HepG2 (cell line): ENCODE measurements at regions not wholly inside any gene's neighbourhood (a gene's known extent, or its start where the extent isn't known, plus 50 kb on each side); places are given as distances from the start of the nearest gene placed in this dataset.

Experiments used
- ATAC-seq: fragments of 200-7000 bp; cut with Tn5 transposase; 3 replicates; pipeline ENCODE4 v1.9.1; 2020; ENCODE audit warnings: mild to moderate bottlenecking, moderate library complexity
- BruUV-seq: library from RNA; stranded (reverse); fragments of 400-500 nt; replicated peaks from 2 replicates; lab custom pipeline; 2021; lab: Mats Ljungman, UMichigan
- CTCF ChIA-PET: fragments of 300-600 bp; formaldehyde crosslinking; extraction: SDS; loops from one replicate; lab custom pipeline; 2021; ENCODE audit warnings: low total read pairs, inconsistent platforms, low intra/inter-chr PET ratio; lab: Yijun Ruan, JAX
- POLR2A ChIA-PET: fragments of 350-600 bp; sonication (Branson Sonifier 250); formaldehyde crosslinking; loops from one replicate; lab custom pipeline; 2020; ENCODE audit warnings: antibody characterized with exemption, inconsistent platforms; lab: Yijun Ruan, JAX
- DNase-seq: peaks from one replicate; pipeline ENCODE4 v3.0.0-alpha.2; 2015; ENCODE audit warnings: low spot score
- FAIRE-seq: peaks from 3 replicates; lab custom pipeline; 2011; peaks lifted over from hg19 to GRCh38; lab: Jason Lieb, UNC
- H2AFZ ChIP-seq: one replicate; pipeline ENCODE4 v1.6.1; 2011; ENCODE audit warnings: low read length, inconsistent platforms
- H3K27ac ChIP-seq: fragments of 300-600 bp; 3 replicates; pipeline ENCODE4 v1.8.0; 2011; ENCODE audit warnings: mixed run types, mild to moderate bottlenecking, mixed read lengths, low read length, inconsistent platforms; ENCODE audit not compliant: insufficient read depth; ENCODE audit errors: extremely low read length
- H3K27me3 ChIP-seq, 2 experiments: fragments of 200-600 bp in 1 of 2; 2 replicates in 1 of 2; 3 replicates in 1 of 2; pipeline versions ENCODE4 v1.6.0 to v1.8.0; 2011; ENCODE audit warnings: low read length in 2 of 2, mild to moderate bottlenecking in 2 of 2, moderate library complexity in 2 of 2, inconsistent platforms in 1 of 2; ENCODE audit not compliant: insufficient read depth in 2 of 2, control insufficient read depth in 1 of 2
- H3K36me3 ChIP-seq, 2 experiments: fragments of 200-600 bp in 1 of 2; replicated peaks in 1 of 2; 2 replicates in 1 of 2; 3 replicates in 1 of 2; pipeline versions ENCODE4 v1.5.1 to v1.8.0; 2011; ENCODE audit warnings: low read length in 2 of 2, inconsistent platforms in 1 of 2; ENCODE audit not compliant: insufficient read depth in 2 of 2, control insufficient read depth in 1 of 2
- H3K4me1 ChIP-seq: 2 replicates; pipeline ENCODE4 v1.5.1; 2012; ENCODE audit warnings: low read length, inconsistent platforms; ENCODE audit not compliant: insufficient read depth
- H3K4me2 ChIP-seq: 2 replicates; pipeline ENCODE4 v1.6.0; 2011; ENCODE audit warnings: low read depth, low read length, inconsistent platforms
- H3K4me3 ChIP-seq, 3 experiments: fragments of 200-600 bp in 1 of 3; sonication (generic), shearing (Covaris generic) in 1 of 3; replicated peaks in 1 of 3; 2 replicates each; pipeline ENCODE4 v1.5.1; 2011 to 2016; ENCODE audit warnings: low read length in 3 of 3, inconsistent platforms in 2 of 3, low read depth in 2 of 3, mild to moderate bottlenecking in 2 of 3, control low read depth in 1 of 3, mixed read lengths in 1 of 3; ENCODE audit not compliant: insufficient read depth in 1 of 3
- H3K79me2 ChIP-seq: one replicate; pipeline ENCODE4 v1.6.1; 2011; ENCODE audit warnings: low read length, inconsistent platforms; ENCODE audit not compliant: insufficient read depth
- H3K9ac ChIP-seq: 2 replicates; pipeline ENCODE4 v1.6.0; 2011; ENCODE audit warnings: mild to moderate bottlenecking, low read depth, low read length, inconsistent platforms; ENCODE audit not compliant: insufficient read depth
- H3K9me3 ChIP-seq: 2 replicates; pipeline ENCODE4 v1.5.1; 2012; ENCODE audit warnings: mild to moderate bottlenecking, low read length
- H4K20me1 ChIP-seq: 2 replicates; pipeline ENCODE4 v1.6.0; 2011; ENCODE audit warnings: inconsistent platforms, mild to moderate bottlenecking, low read length, moderate library complexity; ENCODE audit not compliant: insufficient read depth
- EHMT2 ChIP-seq: fragments of 200-600 bp; sonication (generic); IDR thresholded peaks from 2 replicates; pipeline ENCODE4 v1.7.0; 2017; ENCODE audit warnings: antibody characterized with exemption, low read depth, low read length, borderline replicate concordance
- GFI1 ChIP-seq: sonication (generic); formaldehyde crosslinking; IDR thresholded peaks from 2 replicates; pipeline ENCODE4 v1.5.0; 2020; ENCODE audit warnings: missing genetic modification reagents, mild to moderate bottlenecking, borderline replicate concordance
- JUN ChIP-seq: sonication (generic); formaldehyde crosslinking; IDR thresholded peaks from 2 replicates; pipeline ENCODE4 v1.4.0; 2020; ENCODE audit warnings: mild to moderate bottlenecking, missing genetic modification reagents
- JUND ChIP-seq: sonication (generic); formaldehyde crosslinking; IDR thresholded peaks from 2 replicates; pipeline ENCODE4 v1.8.0; 2022; ENCODE audit warnings: mild to moderate bottlenecking, missing genetic modification reagents
- SIX1 ChIP-seq: sonication (generic); formaldehyde crosslinking; IDR thresholded peaks from 2 replicates; pipeline ENCODE4 v1.4.0; 2020; ENCODE audit warnings: missing genetic modification reagents, borderline replicate concordance
- YEATS2 ChIP-seq: sonication (generic); formaldehyde crosslinking; IDR thresholded peaks from 2 replicates; pipeline ENCODE4 v1.4.0; 2020; ENCODE audit warnings: missing genetic modification reagents, borderline replicate concordance
- ZMYM2 ChIP-seq: sonication (generic); formaldehyde crosslinking; IDR thresholded peaks from 2 replicates; pipeline ENCODE4 v1.8.0; 2022; ENCODE audit warnings: mild to moderate bottlenecking, missing genetic modification reagents
- ZNF441 ChIP-seq: sonication (generic); formaldehyde crosslinking; IDR thresholded peaks from 2 replicates; pipeline ENCODE4 v1.7.0; 2021; ENCODE audit warnings: missing genetic modification reagents, borderline replicate concordance
- ZNF569 ChIP-seq: sonication (generic); formaldehyde crosslinking; IDR thresholded peaks from 2 replicates; pipeline ENCODE4 v1.5.0; 2020; ENCODE audit warnings: mild to moderate bottlenecking, missing genetic modification reagents, moderate library complexity, borderline replicate concordance
- ZNF713 ChIP-seq: sonication (generic); formaldehyde crosslinking; IDR thresholded peaks from 2 replicates; pipeline ENCODE4 v1.4.0; 2020; ENCODE audit warnings: mild to moderate bottlenecking, missing genetic modification reagents
- WGBS: methylation state at CpG from one replicate; pipeline ENCODE4 v1.1.6; 2017; ENCODE audit warnings: low lambda C conversion rate; 5-methylcytosine and 5-hydroxymethylcytosine counted together
- in situ Hi-C: cut with HindIII; loops from 2 replicates; pipeline ENCODE4 v1.10.0; 2017; ENCODE audit warnings: low pct_unique_long_range_greater_than_20kb; ENCODE audit not compliant: extremely low pct_ligation_motif_present
- intact Hi-C: fragments of 100-400 bp; cut with micrococcal nuclease; formaldehyde crosslinking; loops from one replicate; pipeline ENCODE4 v1.10.0; 2022; ENCODE audit not compliant: unreplicated experiment
- TF ChIP-seq, protein P1 (sequence below): sonication (generic); formaldehyde crosslinking; IDR thresholded peaks from 2 replicates; pipeline ENCODE4 v1.5.1; 2020; ENCODE audit warnings: missing genetic modification reagents, mild to moderate bottlenecking, borderline replicate concordance
- TF ChIP-seq, protein P2 (sequence below): IDR thresholded peaks from 2 replicates; pipeline ENCODE4 v1.4.0; 2020; ENCODE audit warnings: mild to moderate bottlenecking, missing genetic modification reagents
- TF ChIP-seq, protein P3 (sequence below): IDR thresholded peaks from 2 replicates; pipeline ENCODE4 v1.6.1; 2016; ENCODE audit warnings: mild to moderate bottlenecking, missing biosample characterization, missing genetic modification reagents
- TF ChIP-seq, protein P4 (sequence below): sonication (generic); formaldehyde crosslinking; IDR thresholded peaks from 2 replicates; pipeline ENCODE4 v1.5.0; 2020; ENCODE audit warnings: mild to moderate bottlenecking, missing genetic modification reagents, borderline replicate concordance

DNA sequence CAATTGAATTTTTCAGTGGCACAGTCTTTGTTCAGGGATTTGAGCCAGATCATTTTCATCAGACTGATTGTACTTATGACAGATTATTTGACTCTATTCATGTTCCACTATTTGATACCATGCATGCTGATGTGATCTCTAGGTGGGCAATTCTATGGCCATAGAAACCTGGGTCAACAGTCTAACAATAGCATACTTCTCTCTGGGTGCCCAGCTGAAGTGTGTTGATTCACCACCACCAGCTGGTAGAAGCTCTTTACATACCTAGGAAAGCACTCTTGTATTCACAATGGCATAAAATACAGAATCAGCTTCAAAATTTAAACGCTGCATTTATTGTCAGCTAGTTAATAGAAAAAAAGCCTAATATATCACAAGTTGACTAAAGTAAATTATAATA, 90.2 kb upstream of the TMTC2 start:
- DNase-seq, result no peak
- TF ChIP-seq ZNF713 (CRISPR knock-in tag) (no peak), JUN (CRISPR knock-in tag) (no peak), ZMYM2 (CRISPR knock-in tag) (no peak), GFI1 (CRISPR knock-in tag) (no peak), JUND (CRISPR knock-in tag) (no peak), ZNF569 (CRISPR knock-in tag) (no peak), SIX1 (CRISPR knock-in tag) (no peak), YEATS2 (no peak), EHMT2 (no peak), ZNF441 (CRISPR knock-in tag) (no peak)
- TF ChIP-seq, protein P1, sequence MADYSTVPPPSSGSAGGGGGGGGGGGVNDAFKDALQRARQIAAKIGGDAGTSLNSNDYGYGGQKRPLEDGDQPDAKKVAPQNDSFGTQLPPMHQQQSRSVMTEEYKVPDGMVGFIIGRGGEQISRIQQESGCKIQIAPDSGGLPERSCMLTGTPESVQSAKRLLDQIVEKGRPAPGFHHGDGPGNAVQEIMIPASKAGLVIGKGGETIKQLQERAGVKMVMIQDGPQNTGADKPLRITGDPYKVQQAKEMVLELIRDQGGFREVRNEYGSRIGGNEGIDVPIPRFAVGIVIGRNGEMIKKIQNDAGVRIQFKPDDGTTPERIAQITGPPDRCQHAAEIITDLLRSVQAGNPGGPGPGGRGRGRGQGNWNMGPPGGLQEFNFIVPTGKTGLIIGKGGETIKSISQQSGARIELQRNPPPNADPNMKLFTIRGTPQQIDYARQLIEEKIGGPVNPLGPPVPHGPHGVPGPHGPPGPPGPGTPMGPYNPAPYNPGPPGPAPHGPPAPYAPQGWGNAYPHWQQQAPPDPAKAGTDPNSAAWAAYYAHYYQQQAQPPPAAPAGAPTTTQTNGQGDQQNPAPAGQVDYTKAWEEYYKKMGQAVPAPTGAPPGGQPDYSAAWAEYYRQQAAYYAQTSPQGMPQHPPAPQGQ (CRISPR knock-in tag), result no peak
- TF ChIP-seq, protein P2, sequence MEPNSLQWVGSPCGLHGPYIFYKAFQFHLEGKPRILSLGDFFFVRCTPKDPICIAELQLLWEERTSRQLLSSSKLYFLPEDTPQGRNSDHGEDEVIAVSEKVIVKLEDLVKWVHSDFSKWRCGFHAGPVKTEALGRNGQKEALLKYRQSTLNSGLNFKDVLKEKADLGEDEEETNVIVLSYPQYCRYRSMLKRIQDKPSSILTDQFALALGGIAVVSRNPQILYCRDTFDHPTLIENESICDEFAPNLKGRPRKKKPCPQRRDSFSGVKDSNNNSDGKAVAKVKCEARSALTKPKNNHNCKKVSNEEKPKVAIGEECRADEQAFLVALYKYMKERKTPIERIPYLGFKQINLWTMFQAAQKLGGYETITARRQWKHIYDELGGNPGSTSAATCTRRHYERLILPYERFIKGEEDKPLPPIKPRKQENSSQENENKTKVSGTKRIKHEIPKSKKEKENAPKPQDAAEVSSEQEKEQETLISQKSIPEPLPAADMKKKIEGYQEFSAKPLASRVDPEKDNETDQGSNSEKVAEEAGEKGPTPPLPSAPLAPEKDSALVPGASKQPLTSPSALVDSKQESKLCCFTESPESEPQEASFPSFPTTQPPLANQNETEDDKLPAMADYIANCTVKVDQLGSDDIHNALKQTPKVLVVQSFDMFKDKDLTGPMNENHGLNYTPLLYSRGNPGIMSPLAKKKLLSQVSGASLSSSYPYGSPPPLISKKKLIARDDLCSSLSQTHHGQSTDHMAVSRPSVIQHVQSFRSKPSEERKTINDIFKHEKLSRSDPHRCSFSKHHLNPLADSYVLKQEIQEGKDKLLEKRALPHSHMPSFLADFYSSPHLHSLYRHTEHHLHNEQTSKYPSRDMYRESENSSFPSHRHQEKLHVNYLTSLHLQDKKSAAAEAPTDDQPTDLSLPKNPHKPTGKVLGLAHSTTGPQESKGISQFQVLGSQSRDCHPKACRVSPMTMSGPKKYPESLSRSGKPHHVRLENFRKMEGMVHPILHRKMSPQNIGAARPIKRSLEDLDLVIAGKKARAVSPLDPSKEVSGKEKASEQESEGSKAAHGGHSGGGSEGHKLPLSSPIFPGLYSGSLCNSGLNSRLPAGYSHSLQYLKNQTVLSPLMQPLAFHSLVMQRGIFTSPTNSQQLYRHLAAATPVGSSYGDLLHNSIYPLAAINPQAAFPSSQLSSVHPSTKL, result no peak
- TF ChIP-seq, protein P3, sequence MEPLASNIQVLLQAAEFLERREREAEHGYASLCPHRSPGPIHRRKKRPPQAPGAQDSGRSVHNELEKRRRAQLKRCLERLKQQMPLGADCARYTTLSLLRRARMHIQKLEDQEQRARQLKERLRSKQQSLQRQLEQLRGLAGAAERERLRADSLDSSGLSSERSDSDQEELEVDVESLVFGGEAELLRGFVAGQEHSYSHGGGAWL (CRISPR knock-in tag), result no peak
- TF ChIP-seq, protein P4, sequence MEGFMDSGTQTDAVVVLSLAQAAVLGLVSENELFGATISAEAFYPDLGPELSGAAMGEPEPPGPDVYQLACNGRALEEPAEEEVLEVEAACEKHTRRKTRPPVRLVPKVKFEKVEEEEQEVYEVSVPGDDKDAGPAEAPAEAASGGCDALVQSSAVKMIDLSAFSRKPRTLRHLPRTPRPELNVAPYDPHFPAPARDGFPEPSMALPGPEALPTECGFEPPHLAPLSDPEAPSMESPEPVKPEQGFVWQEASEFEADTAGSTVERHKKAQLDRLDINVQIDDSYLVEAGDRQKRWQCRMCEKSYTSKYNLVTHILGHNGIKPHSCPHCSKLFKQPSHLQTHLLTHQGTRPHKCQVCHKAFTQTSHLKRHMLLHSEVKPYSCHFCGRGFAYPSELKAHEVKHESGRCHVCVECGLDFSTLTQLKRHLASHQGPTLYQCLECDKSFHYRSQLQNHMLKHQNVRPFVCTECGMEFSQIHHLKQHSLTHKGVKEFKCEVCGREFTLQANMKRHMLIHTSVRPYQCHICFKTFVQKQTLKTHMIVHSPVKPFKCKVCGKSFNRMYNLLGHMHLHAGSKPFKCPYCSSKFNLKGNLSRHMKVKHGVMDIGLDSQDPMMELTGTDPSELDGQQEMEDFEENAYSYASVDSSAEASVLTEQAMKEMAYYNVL (CRISPR knock-in tag), result no peak

More for the DNA sequence above, 90.2 kb upstream of the TMTC2 start:
- POLR2A ChIA-PET, result no interaction called here
- H3K4me3 ChIP-seq, result no peak overlapping the region
- no peaks in the 10 kb centered on the region for H3K79me2 ChIP-seq
- 0% methylated on average over 1 of the region's 1 CpG for WGBS
- H3K9ac ChIP-seq, result no peak overlapping the region
- H2AFZ ChIP-seq, result no peak overlapping the region
- FAIRE-seq (no peak), ATAC-seq (no peak)
- H3K27me3 ChIP-seq, result no peaks in the 10 kb centered on the region; a peak in 1 of 5 replicates
- CTCF ChIA-PET, result no interaction called here
- in situ Hi-C loops, result no loop called here
- no peaks in the 10 kb centered on the region for H3K36me3 ChIP-seq
- no peaks in the 10 kb centered on the region for H4K20me1 ChIP-seq
- intact Hi-C loops, result no loop called here
- H3K4me2 ChIP-seq, result no peak overlapping the region
- no peaks in the 10 kb centered on the region for H3K4me1 ChIP-seq
- no peaks in the 10 kb centered on the region for H3K9me3 ChIP-seq
- H3K27ac ChIP-seq, result no peak overlapping the region
- BruUV-seq, result no TSS peak
